G401.6 (cell line): ENCODE measurements at regions not wholly inside any gene's neighbourhood (a gene's known extent, or its start where the extent isn't known, plus 50 kb on each side); places are given as distances from the start of the nearest gene placed in this dataset.

Experiments
- FAIRE-seq: peaks from 2 replicates; lab custom pipeline; 2012; peaks lifted over from hg19 to GRCh38; lab: Jason Lieb, UNC

- FAIRE-seq: no peak
Observed at GRCh38 chr11:103668859-103669258, 367.6 kb upstream of the DDI1 start.

- no peak for FAIRE-seq
Observed at GRCh38 chr11:103671143-103671651, 365.2 kb upstream of the DDI1 start.

- no peak for FAIRE-seq
Observed at GRCh38 chr11:103673773-103674172, 362.7 kb upstream of the DDI1 start.

- no peak for FAIRE-seq
Observed at GRCh38 chr11:103676413-103676812, 360.0 kb upstream of the DDI1 start.

- no peak for FAIRE-seq
Observed at GRCh38 chr11:103680826-103681225, 355.6 kb upstream of the DDI1 start.

- FAIRE-seq: no peak
Observed at GRCh38 chr11:103681855-103682254, 354.6 kb upstream of the DDI1 start.

GRCh38 chr11:103682318-103683184, 353.9 kb upstream of the DDI1 start:
- peak; percentile 33 for FAIRE-seq

GRCh38 chr11:103683576-103683975, 352.9 kb upstream of the DDI1 start:
- FAIRE-seq: no peak

- no peak for FAIRE-seq
Observed at GRCh38 chr11:103688924-103689323, 347.5 kb upstream of the DDI1 start.

GRCh38 chr11:103690356-103690755, 346.1 kb upstream of the DDI1 start:
- FAIRE-seq: no peak

GRCh38 chr11:103696123-103696522, 340.3 kb upstream of the DDI1 start:
- no peak for FAIRE-seq

- FAIRE-seq: no peak
Observed at GRCh38 chr11:103699216-103699615, 337.2 kb upstream of the DDI1 start.

GRCh38 chr11:103699656-103700055, 336.8 kb upstream of the DDI1 start:
- FAIRE-seq: no peak

- no peak for FAIRE-seq
Observed at GRCh38 chr11:103700622-103701021, 335.8 kb upstream of the DDI1 start.

GRCh38 chr11:103703437-103703836, 333.0 kb upstream of the DDI1 start:
- no peak for FAIRE-seq

GRCh38 chr11:103703954-103704353, 332.5 kb upstream of the DDI1 start:
- FAIRE-seq: no peak

GRCh38 chr11:103705642-103706041, 330.8 kb upstream of the DDI1 start:
- FAIRE-seq: no peak

- FAIRE-seq: no peak
Observed at GRCh38 chr11:103709371-103709770, 327.1 kb upstream of the DDI1 start.

- FAIRE-seq: no peak
Observed at GRCh38 chr11:103714246-103714645, 322.2 kb upstream of the DDI1 start.

GRCh38 chr11:103716363-103716762, 320.1 kb upstream of the DDI1 start:
- no peak for FAIRE-seq

- no peak for FAIRE-seq
Observed at GRCh38 chr11:103727262-103727661, 309.2 kb upstream of the DDI1 start.

- no peak for FAIRE-seq
Observed at GRCh38 chr11:103729617-103730016, 306.8 kb upstream of the DDI1 start.

GRCh38 chr11:103730131-103730940, 306.1 kb upstream of the DDI1 start:
- no peak for FAIRE-seq
